ENCODE measurements at regions not wholly inside any gene's neighbourhood (a gene's known extent, or its start where the extent isn't known, plus 50 kb on each side); places are given as distances from the start of the nearest gene placed in this dataset.
"Not testable (repeated sequence)": the region's sequence is repeated elsewhere in the genome, so short reads cannot be mapped to it uniquely, and the experiment has no call there.

DNA sequence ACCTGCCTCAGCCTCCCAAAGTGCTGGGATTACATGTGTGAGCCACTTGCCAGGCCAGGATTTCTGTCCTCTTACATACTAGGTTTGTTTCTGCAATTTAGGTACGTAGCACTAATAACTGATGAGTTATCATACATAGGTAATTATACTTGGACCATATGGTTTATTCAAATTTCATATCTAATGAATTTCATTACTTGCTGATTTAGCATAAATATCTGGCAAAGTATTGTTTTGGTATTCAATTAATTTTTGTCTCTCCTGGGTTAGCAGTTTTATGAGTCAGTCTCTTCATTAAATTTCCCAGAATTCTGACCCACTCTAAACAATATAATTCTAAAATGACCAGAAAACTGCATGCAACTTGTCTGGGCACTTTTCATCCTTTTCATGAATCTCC is 2146.5 kb downstream of the TP53TG3F start:
- Histone ChIP-seq H3K4me2 (ENCODE audit: insufficient read depth, low read length) (no peak overlapping the region), H3K27ac (ENCODE audit: low read depth, low read length) (no peak overlapping the region)
- no peak for DNase-seq (ENCODE audit: insufficient read length, low spot score, missing footprints)

DNA sequence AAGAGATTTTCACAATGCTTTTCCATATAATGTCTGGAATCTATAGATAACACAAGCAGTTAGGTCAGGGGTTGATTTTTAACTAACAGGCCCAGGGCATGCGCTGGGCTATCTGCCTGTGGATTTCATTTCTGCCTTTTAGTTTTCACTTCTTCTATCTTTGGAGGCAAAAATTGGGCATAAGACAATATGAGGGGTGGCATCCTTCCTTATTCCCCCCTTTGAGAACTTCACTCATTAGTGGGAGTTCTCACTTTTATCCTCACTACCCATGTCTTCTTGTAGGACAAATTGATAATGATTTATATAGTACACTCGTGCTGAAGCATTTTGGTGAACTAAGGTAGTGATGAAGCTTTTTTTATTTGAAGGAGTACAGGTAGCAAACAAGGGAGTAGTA is 2155.5 kb downstream of the TP53TG3F start:
- H3K4me3 ChIP-seq (ENCODE audit: insufficient read depth, low read length); H3K9me3 ChIP-seq (ENCODE audit: low read depth, low read length); DNase-seq (ENCODE audit: insufficient read length, low spot score, missing footprints); H4K20me1 ChIP-seq (ENCODE audit: insufficient read depth, low read length); H3K79me2 ChIP-seq (ENCODE audit: insufficient read depth, low read length); H2AFZ ChIP-seq (ENCODE audit: low read length); H3K36me3 ChIP-seq (ENCODE audit: insufficient read depth, low read length); H3K27ac ChIP-seq (ENCODE audit: low read depth, low read length); H3K27me3 ChIP-seq (ENCODE audit: insufficient read depth, low read length); H3K4me2 ChIP-seq (ENCODE audit: insufficient read depth, low read length); H3K4me1 ChIP-seq (ENCODE audit: insufficient read depth, low read length): not testable (repeated sequence)

More for the DNA sequence above, 2146.5 kb downstream of the TP53TG3F start:
- Histone ChIP-seq H3K79me2 (ENCODE audit: insufficient read depth, low read length) (no peaks in the 10 kb centered on the region), H3K9me3 (ENCODE audit: low read depth, low read length) (no peaks in the 10 kb centered on the region), H2AFZ (ENCODE audit: low read length) (no peak overlapping the region), H4K20me1 (ENCODE audit: insufficient read depth, low read length) (no peaks in the 10 kb centered on the region), H3K27me3 (ENCODE audit: insufficient read depth, low read length) (no peaks in the 10 kb centered on the region), H3K4me3 (ENCODE audit: insufficient read depth, low read length) (no peak overlapping the region), H3K36me3 (ENCODE audit: insufficient read depth, low read length) (no peaks in the 10 kb centered on the region), H3K4me1 (ENCODE audit: insufficient read depth, low read length) (no peaks in the 10 kb centered on the region)
- no peak for TF ChIP-seq CTCF (IDR thresholded peaks at IDR 0.05; ENCODE audit: extremely low read depth, low read depth, low read length)

GRCh38 chr16:35619176-35619575 is 2159.8 kb downstream of the TP53TG3F start:
- H3K27me3 ChIP-seq (ENCODE audit: insufficient read depth, low read length); H3K36me3 ChIP-seq (ENCODE audit: insufficient read depth, low read length); H3K27ac ChIP-seq (ENCODE audit: low read depth, low read length); H4K20me1 ChIP-seq (ENCODE audit: insufficient read depth, low read length); H2AFZ ChIP-seq (ENCODE audit: low read length); DNase-seq (ENCODE audit: insufficient read length, low spot score, missing footprints); H3K4me3 ChIP-seq (ENCODE audit: insufficient read depth, low read length); H3K4me2 ChIP-seq (ENCODE audit: insufficient read depth, low read length); H3K4me1 ChIP-seq (ENCODE audit: insufficient read depth, low read length); H3K9me3 ChIP-seq (ENCODE audit: low read depth, low read length); H3K79me2 ChIP-seq (ENCODE audit: insufficient read depth, low read length): not testable (repeated sequence)

GRCh38 chr16:35626041-35626440 is 2166.6 kb downstream of the TP53TG3F start:
- H2AFZ ChIP-seq (ENCODE audit: low read length) = no peak overlapping the region
- no peaks in the 10 kb centered on the region for H3K27me3 ChIP-seq (ENCODE audit: insufficient read depth, low read length)
- H3K79me2 ChIP-seq (ENCODE audit: insufficient read depth, low read length) = no peaks in the 10 kb centered on the region
- no peaks in the 10 kb centered on the region for H3K4me1 ChIP-seq (ENCODE audit: insufficient read depth, low read length)
- H3K36me3 ChIP-seq (ENCODE audit: insufficient read depth, low read length) = no peaks in the 10 kb centered on the region
- H3K27ac ChIP-seq (ENCODE audit: low read depth, low read length) = no peak overlapping the region
- H3K9me3 ChIP-seq (ENCODE audit: low read depth, low read length) = no peaks in the 10 kb centered on the region
- no peak overlapping the region for H3K4me2 ChIP-seq (ENCODE audit: insufficient read depth, low read length)
- no peak overlapping the region for H3K4me3 ChIP-seq (ENCODE audit: insufficient read depth, low read length)
- no peak for TF ChIP-seq CTCF (IDR thresholded peaks at IDR 0.05; ENCODE audit: extremely low read depth, low read depth, low read length)
- no peaks in the 10 kb centered on the region for H4K20me1 ChIP-seq (ENCODE audit: insufficient read depth, low read length)
- no peak for DNase-seq (ENCODE audit: insufficient read length, low spot score, missing footprints)

DNA sequence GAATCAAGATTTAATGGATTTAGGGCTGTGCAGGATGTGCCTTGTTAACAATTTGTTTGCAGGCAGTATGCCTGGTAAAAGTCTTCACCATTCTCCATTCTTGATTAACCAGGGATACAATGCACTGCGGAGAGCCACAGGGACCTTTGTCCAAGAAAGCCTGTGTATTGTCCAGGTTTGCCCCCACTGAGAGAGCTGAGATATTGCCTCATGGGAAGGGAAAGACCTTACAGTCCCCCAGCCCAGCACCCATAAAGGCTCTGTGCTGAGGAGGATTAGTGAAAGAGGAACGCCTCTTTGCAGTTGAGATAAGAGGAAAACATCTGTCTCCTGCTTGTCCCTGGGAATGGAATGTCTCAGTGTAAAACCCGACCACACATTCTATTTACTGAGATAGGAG is 2169.6 kb downstream of the TP53TG3F start:
- no peak for DNase-seq (ENCODE audit: insufficient read length, low spot score, missing footprints)
- Histone ChIP-seq H3K4me1 (ENCODE audit: insufficient read depth, low read length) (no peaks in the 10 kb centered on the region), H3K4me3 (ENCODE audit: insufficient read depth, low read length) (no peak overlapping the region), H3K36me3 (ENCODE audit: insufficient read depth, low read length) (no peaks in the 10 kb centered on the region), H4K20me1 (ENCODE audit: insufficient read depth, low read length) (no peaks in the 10 kb centered on the region), H3K9me3 (ENCODE audit: low read depth, low read length) (no peaks in the 10 kb centered on the region), H2AFZ (ENCODE audit: low read length) (no peak overlapping the region), H3K4me2 (ENCODE audit: insufficient read depth, low read length) (no peak overlapping the region), H3K27me3 (ENCODE audit: insufficient read depth, low read length) (no peaks in the 10 kb centered on the region), H3K27ac (ENCODE audit: low read depth, low read length) (no peak overlapping the region), H3K79me2 (ENCODE audit: insufficient read depth, low read length) (no peaks in the 10 kb centered on the region)
- TF ChIP-seq CTCF (IDR thresholded peaks at IDR 0.05; ENCODE audit: extremely low read depth, low read depth, low read length) = no peak

Measured in osteoblast (primary cell).